ENCODE measurements at regions not wholly inside any gene's neighbourhood (a gene's known extent, or its start where the extent isn't known, plus 50 kb on each side); places are given as distances from the start of the nearest gene placed in this dataset.

GRCh38 chr6:67897998-67898607, 737.0 kb upstream of the ADGRB3 start (continued):
- TF ChIP-seq ZNF407 (IDR thresholded peaks at IDR 0.05; ENCODE audit: low read depth) (no peak), SRF (CRISPR knock-in tag; IDR thresholded peaks at IDR 0.05) (no peak), ZNF253 (CRISPR knock-in tag; conservative IDR thresholded peaks at IDR 0.05) (no peak), MTF1 (CRISPR knock-in tag; IDR thresholded peaks at IDR 0.05; ENCODE audit: borderline replicate concordance) (no peak), ZNF212 (CRISPR knock-in tag; IDR thresholded peaks at IDR 0.05) (no peak), ELF4 (CRISPR knock-in tag; IDR thresholded peaks at IDR 0.05) (0 out of 2 replicates have a peak, but pooled peaks have one; percentile 56), CBX3 (IDR thresholded peaks at IDR 0.05; ENCODE audit: borderline replicate concordance in 1 of 2, low read length in 2 of 2) (no peak), ZBTB49 (CRISPR knock-in tag; IDR thresholded peaks at IDR 0.05; ENCODE audit: borderline replicate concordance) (no peak), NR3C1 (CRISPR knock-in tag; IDR thresholded peaks at IDR 0.05) (no peak), TOE1 (IDR thresholded peaks at IDR 0.05; ENCODE audit: borderline replicate concordance) (no peak), TOE1 (CRISPR knock-in tag; IDR thresholded peaks at IDR 0.05; ENCODE audit: borderline replicate concordance, low read depth) (no peak), CAMTA2 (CRISPR knock-in tag; conservative IDR thresholded peaks at IDR 0.05) (no peak), ATF4 (CRISPR knock-in tag; IDR thresholded peaks at IDR 0.05) (no peak), ZNF717 (CRISPR knock-in tag; IDR thresholded peaks at IDR 0.05) (no peak), DIDO1 (tag; IDR thresholded peaks at IDR 0.05; ENCODE audit: low read depth) (no peak)

All from K562 (cell line).